HG02588 (cell line): ENCODE measurements at regions not wholly inside any gene's neighbourhood (a gene's known extent, or its start where the extent isn't known, plus 50 kb on each side); places are given as distances from the start of the nearest gene placed in this dataset.
A peak's percentile ranks its signal among the peaks of the same experiment; 100 is the strongest.
"Not testable (repeated sequence)": the region's sequence is repeated elsewhere in the genome, so short reads cannot be mapped to it uniquely, and the experiment has no call there.

ENCODE experiments used
- ATAC-seq: cut with Tn5 transposase; IDR thresholded peaks from one replicate; pipeline ENCODE4 v1.9.1; 2021; ENCODE audit warnings: mild to moderate bottlenecking, moderate library complexity; ENCODE audit not compliant: unreplicated experiment

GRCh38 chr5:68070591-68071281 is 144.8 kb upstream of the PIK3R1 start:
- ATAC-seq, result peak; percentile 96

GRCh38 chr5:68067976-68068603 is 147.5 kb upstream of the PIK3R1 start:
- ATAC-seq, result no peak

- no peak for ATAC-seq
These were observed 148.3 kb upstream of the PIK3R1 start for GRCh38 chr5:68067291-68067690.

- no peak for ATAC-seq
These were observed 149.1 kb upstream of the PIK3R1 start for GRCh38 chr5:68066277-68066955.

- ATAC-seq, result not testable (repeated sequence)
These were observed 150.2 kb upstream of the PIK3R1 start for GRCh38 chr5:68065321-68065720.

GRCh38 chr5:68060382-68060781 is 155.2 kb upstream of the PIK3R1 start:
- ATAC-seq, result no peak

GRCh38 chr5:68057191-68057590 is 158.4 kb upstream of the PIK3R1 start:
- ATAC-seq, result no peak

- ATAC-seq, result no peak
These were observed 159.9 kb upstream of the PIK3R1 start for GRCh38 chr5:68055686-68056085.

GRCh38 chr5:68054638-68055037 is 160.9 kb upstream of the PIK3R1 start:
- no peak for ATAC-seq

- ATAC-seq, result no peak
These were observed 162.4 kb upstream of the PIK3R1 start for GRCh38 chr5:68053202-68053601.

GRCh38 chr5:68049053-68049713 is 166.4 kb upstream of the PIK3R1 start:
- ATAC-seq, result no peak

- ATAC-seq, result no peak
These were observed 167.0 kb upstream of the PIK3R1 start for GRCh38 chr5:68048516-68048915.

GRCh38 chr5:68048054-68048453 is 167.5 kb upstream of the PIK3R1 start:
- not testable (repeated sequence) for ATAC-seq

GRCh38 chr5:68047035-68047434 is 168.5 kb upstream of the PIK3R1 start:
- no peak for ATAC-seq

GRCh38 chr5:68046445-68046844 is 169.1 kb upstream of the PIK3R1 start:
- ATAC-seq, result no peak

GRCh38 chr5:68041293-68041692 is 174.3 kb upstream of the PIK3R1 start:
- peak; percentile 96 for ATAC-seq

- ATAC-seq, result no peak
These were observed 178.0 kb upstream of the PIK3R1 start for GRCh38 chr5:68037546-68037945.

- no peak for ATAC-seq
These were observed 181.5 kb upstream of the PIK3R1 start for GRCh38 chr5:68033961-68034571.

- no peak for ATAC-seq
These were observed 182.5 kb upstream of the PIK3R1 start for GRCh38 chr5:68033029-68033428.

- no peak for ATAC-seq
These were observed 183.3 kb upstream of the PIK3R1 start for GRCh38 chr5:68032216-68032762.
